Stimulated activated naive CD8-positive, alpha-beta T cell treated with anti-CD3 and anti-CD28 coated beads, Interleukin-15, Interleukin-2, amounts not matched to agents 100 ng/mL and 50 ng/mL, for 24 hours (primary cell): ENCODE measurements at regions not wholly inside any gene's neighbourhood (a gene's known extent, or its start where the extent isn't known, plus 50 kb on each side); places are given as distances from the start of the nearest gene placed in this dataset.
"Not testable (repeated sequence)": the region's sequence is repeated elsewhere in the genome, so short reads cannot be mapped to it uniquely, and the experiment has no call there.

Source experiments
- H3K27ac Mint-ChIP-seq: one replicate; pipeline ENCODE4 v1.8.0; 2021; ENCODE audit warnings: mild to moderate bottlenecking, mixed read lengths
- H3K27me3 Mint-ChIP-seq: one replicate; pipeline ENCODE4 v1.8.0; 2021; ENCODE audit warnings: mixed read lengths
- H3K36me3 Mint-ChIP-seq: one replicate; pipeline ENCODE4 v1.8.0; 2021; ENCODE audit warnings: low read depth, mixed read lengths
- H3K4me1 Mint-ChIP-seq: one replicate; pipeline ENCODE4 v1.8.0; 2021; ENCODE audit warnings: low read depth, mixed read lengths
- H3K4me3 Mint-ChIP-seq: one replicate; pipeline ENCODE4 v1.8.0; 2021; ENCODE audit warnings: mild to moderate bottlenecking, mixed read lengths
- H3K9me3 Mint-ChIP-seq: one replicate; pipeline ENCODE4 v1.8.0; 2021; ENCODE audit warnings: mixed read lengths

- Mint-ChIP-seq H3K9me3 (peaks cover 1% of the 10 kb centered on the region), H3K27ac (no peak overlapping the region), H3K27me3 (peaks cover 19% of the 10 kb centered on the region), H3K4me1 (no peaks in the 10 kb centered on the region), H3K36me3 (no peaks in the 10 kb centered on the region), H3K4me3 (no peak overlapping the region)
Measured at GRCh38 chr1:166691476-166691875, 147.8 kb upstream of the POGK start.

GRCh38 chr1:166692346-166692745 lies 146.9 kb upstream of the POGK start:
- Mint-ChIP-seq H3K4me3 (no peak overlapping the region), H3K4me1 (no peaks in the 10 kb centered on the region), H3K36me3 (no peaks in the 10 kb centered on the region), H3K9me3 (no peaks in the 10 kb centered on the region), H3K27me3 (peaks cover 16% of the 10 kb centered on the region), H3K27ac (no peak overlapping the region)

- no peaks in the 10 kb centered on the region for H3K36me3 Mint-ChIP-seq
- no peaks in the 10 kb centered on the region for H3K4me1 Mint-ChIP-seq
- no peak overlapping the region for H3K4me3 Mint-ChIP-seq
- H3K27me3 Mint-ChIP-seq = peaks cover 11% of the 10 kb centered on the region
- H3K27ac Mint-ChIP-seq = no peak overlapping the region
- H3K9me3 Mint-ChIP-seq = no peaks in the 10 kb centered on the region
Measured at GRCh38 chr1:166693158-166693557, 146.1 kb upstream of the POGK start.

GRCh38 chr1:166693673-166694297 lies 145.5 kb upstream of the POGK start:
- no peaks in the 10 kb centered on the region for H3K4me1 Mint-ChIP-seq
- no peak overlapping the region for H3K27ac Mint-ChIP-seq
- no peak overlapping the region for H3K4me3 Mint-ChIP-seq
- no peaks in the 10 kb centered on the region for H3K9me3 Mint-ChIP-seq
- peaks cover 11% of the 10 kb centered on the region for H3K27me3 Mint-ChIP-seq
- H3K36me3 Mint-ChIP-seq = no peaks in the 10 kb centered on the region

GRCh38 chr1:166695115-166695514 lies 144.2 kb upstream of the POGK start:
- H3K27ac Mint-ChIP-seq = no peak overlapping the region
- H3K36me3 Mint-ChIP-seq = no peaks in the 10 kb centered on the region
- no peaks in the 10 kb centered on the region for H3K9me3 Mint-ChIP-seq
- no peak overlapping the region for H3K4me3 Mint-ChIP-seq
- H3K27me3 Mint-ChIP-seq = peaks cover 11% of the 10 kb centered on the region
- no peaks in the 10 kb centered on the region for H3K4me1 Mint-ChIP-seq

GRCh38 chr1:166695834-166696233 lies 143.4 kb upstream of the POGK start:
- not testable (repeated sequence) for H3K9me3 Mint-ChIP-seq, H3K4me1 Mint-ChIP-seq, H3K36me3 Mint-ChIP-seq, H3K4me3 Mint-ChIP-seq, H3K27ac Mint-ChIP-seq
- peaks cover 14% of the 10 kb centered on the region for H3K27me3 Mint-ChIP-seq

- Mint-ChIP-seq H3K27ac (no peak overlapping the region), H3K27me3 (peaks cover 23% of the 10 kb centered on the region), H3K9me3 (no peaks in the 10 kb centered on the region), H3K36me3 (no peaks in the 10 kb centered on the region), H3K4me3 (no peak overlapping the region), H3K4me1 (no peaks in the 10 kb centered on the region)
Measured at GRCh38 chr1:166698771-166699170, 140.5 kb upstream of the POGK start.

GRCh38 chr1:166699613-166700012 lies 139.7 kb upstream of the POGK start:
- Mint-ChIP-seq H3K4me3 (no peak overlapping the region), H3K27me3 (peaks cover 32% of the 10 kb centered on the region), H3K36me3 (no peaks in the 10 kb centered on the region), H3K9me3 (no peaks in the 10 kb centered on the region), H3K27ac (no peak overlapping the region), H3K4me1 (no peaks in the 10 kb centered on the region)

- no peak overlapping the region for H3K4me3 Mint-ChIP-seq
- H3K4me1 Mint-ChIP-seq = no peaks in the 10 kb centered on the region
- H3K27ac Mint-ChIP-seq = no peak overlapping the region
- peaks cover 32% of the 10 kb centered on the region for H3K27me3 Mint-ChIP-seq
- no peaks in the 10 kb centered on the region for H3K9me3 Mint-ChIP-seq
- H3K36me3 Mint-ChIP-seq = no peaks in the 10 kb centered on the region
Measured at GRCh38 chr1:166700696-166701095, 138.6 kb upstream of the POGK start.

- H3K4me3 Mint-ChIP-seq = no peak overlapping the region
- no peaks in the 10 kb centered on the region for H3K9me3 Mint-ChIP-seq
- no peak overlapping the region for H3K27ac Mint-ChIP-seq
- H3K4me1 Mint-ChIP-seq = no peaks in the 10 kb centered on the region
- no peaks in the 10 kb centered on the region for H3K36me3 Mint-ChIP-seq
- peaks cover 29% of the 10 kb centered on the region for H3K27me3 Mint-ChIP-seq
Measured at GRCh38 chr1:166701603-166702100, 137.6 kb upstream of the POGK start.

- H3K36me3 Mint-ChIP-seq = no peaks in the 10 kb centered on the region
- H3K9me3 Mint-ChIP-seq = no peaks in the 10 kb centered on the region
- peaks cover 31% of the 10 kb centered on the region for H3K27me3 Mint-ChIP-seq
- H3K4me3 Mint-ChIP-seq = no peak overlapping the region
- no peak overlapping the region for H3K27ac Mint-ChIP-seq
- no peaks in the 10 kb centered on the region for H3K4me1 Mint-ChIP-seq
Measured at GRCh38 chr1:166703141-166703540, 136.1 kb upstream of the POGK start.

GRCh38 chr1:166703726-166704462 lies 135.4 kb upstream of the POGK start:
- Mint-ChIP-seq H3K4me1 (no peaks in the 10 kb centered on the region), H3K27ac (no peak overlapping the region), H3K27me3 (peaks cover 35% of the 10 kb centered on the region), H3K9me3 (no peaks in the 10 kb centered on the region), H3K36me3 (no peaks in the 10 kb centered on the region), H3K4me3 (no peak overlapping the region)

GRCh38 chr1:166705376-166706289 lies 133.6 kb upstream of the POGK start:
- no peak overlapping the region for H3K27ac Mint-ChIP-seq
- H3K27me3 Mint-ChIP-seq = peaks cover 33% of the 10 kb centered on the region
- H3K4me3 Mint-ChIP-seq = no peak overlapping the region
- no peaks in the 10 kb centered on the region for H3K9me3 Mint-ChIP-seq
- H3K36me3 Mint-ChIP-seq = no peaks in the 10 kb centered on the region
- no peaks in the 10 kb centered on the region for H3K4me1 Mint-ChIP-seq

GRCh38 chr1:166716620-166717019 lies 122.7 kb upstream of the POGK start:
- no peak overlapping the region for H3K4me3 Mint-ChIP-seq
- no peak overlapping the region for H3K27ac Mint-ChIP-seq
- no peaks in the 10 kb centered on the region for H3K36me3 Mint-ChIP-seq

GRCh38 chr1:166721145-166721544 lies 118.1 kb upstream of the POGK start:
- H3K9me3 Mint-ChIP-seq = peaks cover 8% of the 10 kb centered on the region
- no peaks in the 10 kb centered on the region for H3K4me1 Mint-ChIP-seq
- peaks cover 10% of the 10 kb centered on the region for H3K27me3 Mint-ChIP-seq
- H3K4me3 Mint-ChIP-seq = no peak overlapping the region
- H3K36me3 Mint-ChIP-seq = no peaks in the 10 kb centered on the region
- H3K27ac Mint-ChIP-seq = no peak overlapping the region

More at GRCh38 chr1:166716620-166717019, 122.7 kb upstream of the POGK start:
- peaks cover 7% of the 10 kb centered on the region for H3K9me3 Mint-ChIP-seq
- H3K27me3 Mint-ChIP-seq = peaks cover 4% of the 10 kb centered on the region
- H3K4me1 Mint-ChIP-seq = no peaks in the 10 kb centered on the region
